HG02610 (cell line): ENCODE measurements at regions not wholly inside any gene's neighbourhood (a gene's known extent, or its start where the extent isn't known, plus 50 kb on each side); places are given as distances from the start of the nearest gene placed in this dataset.
"Not testable (repeated sequence)": the region's sequence is repeated elsewhere in the genome, so short reads cannot be mapped to it uniquely, and the experiment has no call there.

Source experiments
- ATAC-seq: cut with Tn5 transposase; IDR thresholded peaks from one replicate; pipeline ENCODE4 v1.9.1; 2021; ENCODE audit warnings: mild to moderate bottlenecking, moderate library complexity; ENCODE audit not compliant: unreplicated experiment

GRCh38 chr4:20062054-20062453, 189.7 kb upstream of the SLIT2 start:
- no peak for ATAC-seq

GRCh38 chr4:20050768-20051167, 200.9 kb upstream of the SLIT2 start:
- no peak for ATAC-seq

- ATAC-seq, result no peak
These were observed 201.8 kb upstream of the SLIT2 start for GRCh38 chr4:20049889-20050288.

- ATAC-seq, result no peak
These were observed 204.6 kb upstream of the SLIT2 start for GRCh38 chr4:20046931-20047677.

- no peak for ATAC-seq
These were observed 205.5 kb upstream of the SLIT2 start for GRCh38 chr4:20046179-20046578.

- ATAC-seq, result no peak
These were observed 206.7 kb upstream of the SLIT2 start for GRCh38 chr4:20044966-20045365.

GRCh38 chr4:20044502-20044911, 207.2 kb upstream of the SLIT2 start:
- no peak for ATAC-seq

- ATAC-seq, result no peak
These were observed 207.7 kb upstream of the SLIT2 start for GRCh38 chr4:20043991-20044390.

GRCh38 chr4:20042769-20043168, 208.9 kb upstream of the SLIT2 start:
- no peak for ATAC-seq

- ATAC-seq, result no peak
These were observed 209.8 kb upstream of the SLIT2 start for GRCh38 chr4:20041839-20042407.

- no peak for ATAC-seq
These were observed 214.0 kb upstream of the SLIT2 start for GRCh38 chr4:20037745-20038144.

- ATAC-seq, result no peak
These were observed 221.6 kb upstream of the SLIT2 start for GRCh38 chr4:20030108-20030507.

GRCh38 chr4:20028645-20029044, 223.1 kb upstream of the SLIT2 start:
- no peak for ATAC-seq

GRCh38 chr4:20026456-20026855, 225.2 kb upstream of the SLIT2 start:
- ATAC-seq, result no peak

- ATAC-seq, result no peak
These were observed 229.2 kb upstream of the SLIT2 start for GRCh38 chr4:20022471-20022870.

- no peak for ATAC-seq
These were observed 231.6 kb upstream of the SLIT2 start for GRCh38 chr4:20020056-20020455.

- no peak for ATAC-seq
These were observed 232.2 kb upstream of the SLIT2 start for GRCh38 chr4:20019310-20020015.

- ATAC-seq, result no peak
These were observed 234.0 kb upstream of the SLIT2 start for GRCh38 chr4:20017777-20018115.

GRCh38 chr4:20017070-20017776, 234.5 kb upstream of the SLIT2 start:
- ATAC-seq, result no peak

GRCh38 chr4:20015636-20016224, 236.0 kb upstream of the SLIT2 start:
- ATAC-seq, result no peak

GRCh38 chr4:20003836-20004558, 247.7 kb upstream of the SLIT2 start:
- not testable (repeated sequence) for ATAC-seq
